ENCODE measurements at regions not wholly inside any gene's neighbourhood (a gene's known extent, or its start where the extent isn't known, plus 50 kb on each side); places are given as distances from the start of the nearest gene placed in this dataset.
A peak's percentile ranks its signal among the peaks of the same experiment; 100 is the strongest.

DNA sequence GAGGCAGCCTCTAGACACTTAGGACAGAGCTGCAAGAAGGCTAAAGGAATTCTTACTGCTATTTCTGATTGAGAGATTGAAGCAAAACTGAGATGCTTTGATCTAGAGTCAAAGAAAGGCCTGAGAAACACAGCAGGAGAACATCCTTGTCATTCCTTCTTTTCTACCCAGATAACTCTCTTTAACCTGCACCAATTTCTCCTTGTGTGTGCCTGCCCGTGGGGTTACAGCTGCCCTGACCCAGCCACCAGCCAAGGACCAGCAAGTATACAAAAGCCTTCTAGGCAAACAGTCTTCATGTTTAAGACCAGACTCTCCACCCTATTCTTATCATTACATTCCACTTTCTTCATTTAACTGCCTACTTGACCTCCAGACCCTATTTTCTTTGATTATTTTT is 81.7 kb upstream of the PRB2 start:
- Histone ChIP-seq H3K9ac (no peak overlapping the region), H3K4me2 (ENCODE audit: unreplicated experiment) (no peak overlapping the region), H4K20me1 (ENCODE audit: insufficient read depth) (no peaks in the 10 kb centered on the region), H3K27ac (no peak overlapping the region), H3K4me3 (no peak overlapping the region), H3K4me1 (ENCODE audit: insufficient read depth) (no peaks in the 10 kb centered on the region), H3K27me3 (replicated peaks; ENCODE audit: insufficient read depth) (no peaks in the 10 kb centered on the region), H3K9me2 (ENCODE audit: insufficient read depth) (no peaks in the 10 kb centered on the region), H3K9me3 (ENCODE audit: low read depth) (no peaks in the 10 kb centered on the region), H3K79me2 (ENCODE audit: insufficient read depth) (no peaks in the 10 kb centered on the region), H3K36me3 (ENCODE audit: low read depth) (no peaks in the 10 kb centered on the region), H3F3A (ENCODE audit: insufficient read depth) (no peaks in the 10 kb centered on the region), H2AFZ (no peak overlapping the region)
- 0 to 9% methylated on average over 1 of the region's 1 CpG for WGBS, 2 experiments (ENCODE audit: low coverage in 1 of 2, low lambda C conversion rate in 2 of 2, missing lambda C conversion rate in 2 of 2)
- in situ Hi-C loops (cut with MboI): no loop called here
- TF ChIP-seq EZH2phosphoT487 (IDR thresholded peaks at IDR 0.05; ENCODE audit: insufficient read depth, low read depth) (no peak), EZH2 (IDR thresholded peaks at IDR 0.05; ENCODE audit: insufficient read depth, poor library complexity, severe bottlenecking) (no peak)
- DNase-seq: no peak

DNA sequence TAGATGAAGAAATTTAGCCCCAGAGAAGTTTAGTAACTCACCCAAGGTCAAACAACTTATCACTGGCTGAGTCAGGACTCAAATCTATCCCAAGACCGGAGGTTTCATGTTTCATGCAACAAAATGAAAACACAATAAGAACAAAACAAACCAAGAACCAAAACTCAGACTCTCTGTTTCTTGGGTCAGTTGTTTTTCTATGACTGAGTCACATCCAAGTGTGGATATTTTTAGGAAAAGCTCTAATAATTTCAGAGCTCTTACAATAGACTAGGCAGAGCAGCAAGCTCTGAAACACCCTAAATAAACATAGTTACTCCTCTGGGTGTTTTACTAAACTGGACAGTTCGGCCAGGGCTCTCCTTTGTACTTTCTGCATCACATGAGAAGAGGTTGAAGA is 87.6 kb upstream of the PRB2 start:
- peak; percentile 41 for DNase-seq
- TF ChIP-seq EZH2phosphoT487 (IDR thresholded peaks at IDR 0.05; ENCODE audit: insufficient read depth, low read depth) (no peak), EZH2 (IDR thresholded peaks at IDR 0.05; ENCODE audit: insufficient read depth, poor library complexity, severe bottlenecking) (no peak)
- no peaks in the 10 kb centered on the region for H3K9me2 ChIP-seq (ENCODE audit: insufficient read depth)

DNA sequence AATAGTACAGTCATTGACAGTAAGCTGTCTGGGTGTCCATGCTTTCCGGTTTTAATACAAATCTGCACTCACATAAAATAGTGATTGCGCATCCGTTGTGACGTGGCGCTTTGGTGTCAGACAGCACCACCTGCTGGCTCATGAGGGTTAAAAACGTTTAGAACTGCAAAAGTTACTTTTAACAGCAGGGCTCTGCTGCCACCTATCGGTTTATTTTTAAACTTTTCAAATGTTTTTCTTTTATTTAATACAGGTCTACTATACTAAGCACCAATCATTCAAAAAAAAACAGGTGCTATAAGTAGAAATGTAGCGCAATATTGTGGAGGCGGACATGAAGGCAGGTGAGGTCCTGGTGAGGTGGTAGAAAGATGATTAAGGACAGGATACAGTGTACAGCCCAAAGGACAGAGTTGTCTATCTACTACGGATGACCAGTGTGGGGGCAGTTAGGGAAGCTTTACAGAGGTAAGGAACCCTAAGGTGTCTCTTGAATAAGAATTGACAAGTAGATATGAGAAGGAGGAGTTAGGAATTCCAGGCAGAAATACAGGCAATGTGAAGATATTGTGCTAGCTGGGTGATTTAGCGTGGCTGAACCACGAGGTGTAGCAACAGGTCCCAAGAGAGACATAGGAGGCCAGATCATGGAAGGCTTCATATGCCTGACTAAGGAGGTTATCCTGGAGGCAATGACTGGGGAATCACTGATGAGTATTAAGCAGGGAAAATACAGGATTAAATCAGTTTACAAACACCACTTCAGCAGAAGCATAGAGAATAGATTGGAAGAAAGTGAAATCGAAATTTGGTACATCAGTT is 91.5 kb upstream of the PRB2 start:
- Histone ChIP-seq H3K79me2 (ENCODE audit: insufficient read depth) (no peaks in the 10 kb centered on the region), H3K4me2 (ENCODE audit: unreplicated experiment) (peak overlapping the region; percentile 66), H2AFZ (peak overlapping the region; percentile 77), H3K9me2 (ENCODE audit: insufficient read depth) (no peaks in the 10 kb centered on the region), H3K27me3 (replicated peaks; ENCODE audit: insufficient read depth) (peaks cover 6% of the 10 kb centered on the region), H3K36me3 (ENCODE audit: low read depth) (no peaks in the 10 kb centered on the region), H3K9me3 (ENCODE audit: low read depth) (no peaks in the 10 kb centered on the region), H3K4me1 (ENCODE audit: insufficient read depth) (no peaks in the 10 kb centered on the region), H3K9ac (0 out of 2 replicates have a peak overlapping the region, but pooled peaks have one; percentile 13), H4K20me1 (ENCODE audit: insufficient read depth) (no peaks in the 10 kb centered on the region), H3K4me3 (0 out of 2 replicates have a peak overlapping the region, but pooled peaks have one; percentile 24), H3K27ac (no peak overlapping the region), H3F3A (ENCODE audit: insufficient read depth) (0 out of 2 replicates have a peak, but pooled peaks cover 4% of the 10 kb centered on the region)
- in situ Hi-C loops (cut with MboI): loop anchor here (10.0 kb wide), 2 partner anchors 282 to 712 kb away; no protein-coding TSS in a partner anchor
- DNase-seq: peak; percentile 94
- TF ChIP-seq EZH2 (IDR thresholded peaks at IDR 0.05; ENCODE audit: insufficient read depth, poor library complexity, severe bottlenecking) (no peak), EZH2phosphoT487 (IDR thresholded peaks at IDR 0.05; ENCODE audit: insufficient read depth, low read depth) (no peak)
- 27 to 28% methylated on average over 13 of the region's 13 CpGs for WGBS, 2 experiments (ENCODE audit: low coverage in 1 of 2, low lambda C conversion rate in 2 of 2, missing lambda C conversion rate in 2 of 2)

More for the DNA sequence above, 87.6 kb upstream of the PRB2 start:
- no peaks in the 10 kb centered on the region for H3K9me3 ChIP-seq (ENCODE audit: low read depth)
- H3K9ac ChIP-seq: no peak overlapping the region
- H3F3A ChIP-seq (ENCODE audit: insufficient read depth): 0 out of 2 replicates have a peak, but pooled peaks cover 4% of the 10 kb centered on the region
- no peak overlapping the region for H3K27ac ChIP-seq
- no peaks in the 10 kb centered on the region for H3K27me3 ChIP-seq (replicated peaks; ENCODE audit: insufficient read depth)
- no peak overlapping the region for H3K4me3 ChIP-seq
- H3K4me1 ChIP-seq (ENCODE audit: insufficient read depth): no peaks in the 10 kb centered on the region
- WGBS, 2 experiments (ENCODE audit: low coverage in 1 of 2, low lambda C conversion rate in 2 of 2, missing lambda C conversion rate in 2 of 2): 3 to 5% methylated on average over 2 of the region's 2 CpGs
- H3K79me2 ChIP-seq (ENCODE audit: insufficient read depth): no peaks in the 10 kb centered on the region
- in situ Hi-C loops (cut with MboI): loop anchor here (10.0 kb wide), 2 partner anchors 278 to 708 kb away; no protein-coding TSS in a partner anchor
- H4K20me1 ChIP-seq (ENCODE audit: insufficient read depth): no peaks in the 10 kb centered on the region
- peak overlapping the region; percentile 16; the same call in 1 of the 2 replicates for H2AFZ ChIP-seq
- H3K4me2 ChIP-seq (ENCODE audit: unreplicated experiment): peak overlapping the region; percentile 21
- H3K36me3 ChIP-seq (ENCODE audit: low read depth): no peaks in the 10 kb centered on the region

DNA sequence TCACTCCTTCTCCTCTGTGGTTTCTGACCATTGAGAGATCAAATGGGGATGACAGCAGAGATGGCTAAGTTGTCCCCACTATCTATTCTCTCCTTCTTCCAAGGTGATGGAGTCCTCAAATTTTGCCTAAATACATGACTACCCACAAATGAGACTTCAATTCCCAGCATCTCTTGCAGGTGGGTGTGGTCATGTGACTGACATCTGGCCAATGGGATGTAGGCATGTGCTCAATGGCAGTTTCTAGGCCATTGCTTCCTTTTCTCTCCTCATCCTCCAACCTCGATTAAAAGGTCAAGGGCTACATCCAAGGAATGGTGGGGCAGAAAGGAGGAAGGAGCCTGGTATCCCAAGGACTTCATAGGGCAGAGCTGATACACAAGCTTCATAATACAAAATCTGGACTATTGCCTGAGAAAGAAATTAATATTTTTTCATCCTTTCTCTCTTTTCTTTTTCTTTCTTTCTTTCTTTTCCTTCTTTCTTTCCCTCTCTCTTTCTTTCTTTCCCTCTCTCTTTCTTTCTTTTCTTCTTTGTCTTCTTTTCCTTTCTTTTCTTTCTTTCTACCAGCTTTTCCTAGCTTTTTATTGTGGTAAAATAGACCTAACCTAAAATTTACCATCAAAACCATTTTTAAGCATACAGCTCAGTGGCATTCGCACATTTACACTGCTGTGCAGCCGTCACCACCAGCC is 100.9 kb upstream of the PRB2 start:
- Histone ChIP-seq H3F3A (ENCODE audit: insufficient read depth) (no peaks in the 10 kb centered on the region), H3K36me3 (ENCODE audit: low read depth) (no peaks in the 10 kb centered on the region), H3K9ac (no peak overlapping the region), H3K27ac (no peak overlapping the region), H3K4me1 (ENCODE audit: insufficient read depth) (no peaks in the 10 kb centered on the region), H2AFZ (no peak overlapping the region), H3K79me2 (ENCODE audit: insufficient read depth) (no peaks in the 10 kb centered on the region), H3K4me2 (ENCODE audit: unreplicated experiment) (no peak overlapping the region), H3K9me3 (ENCODE audit: low read depth) (no peaks in the 10 kb centered on the region), H3K27me3 (replicated peaks; ENCODE audit: insufficient read depth) (peaks cover 11% of the 10 kb centered on the region), H3K9me2 (ENCODE audit: insufficient read depth) (no peaks in the 10 kb centered on the region), H4K20me1 (ENCODE audit: insufficient read depth) (no peaks in the 10 kb centered on the region), H3K4me3 (no peak overlapping the region)
- TF ChIP-seq EZH2 (IDR thresholded peaks at IDR 0.05; ENCODE audit: insufficient read depth, poor library complexity, severe bottlenecking): no peak
- TF ChIP-seq EZH2phosphoT487 (IDR thresholded peaks at IDR 0.05; ENCODE audit: insufficient read depth, low read depth): no peak
- in situ Hi-C loops (cut with MboI): no loop called here
- WGBS, 2 experiments (ENCODE audit: low coverage in 1 of 2, low lambda C conversion rate in 2 of 2, missing lambda C conversion rate in 2 of 2): 47 to 54% methylated on average over 3 of the region's 3 CpGs
- DNase-seq: no peak

Data from GM23248 (cell line).